ENCODE measurements at regions not wholly inside any gene's neighbourhood (a gene's known extent, or its start where the extent isn't known, plus 50 kb on each side); places are given as distances from the start of the nearest gene placed in this dataset.
A peak's percentile ranks its signal among the peaks of the same experiment; 100 is the strongest.

- TF ChIP-seq CTCF (IDR thresholded peaks at IDR 0.05): no peak
- Histone ChIP-seq H3K4me3 (no peak overlapping the region), H3K4me1 (peaks cover 0 to 7% (median 0%) of the 10 kb centered on the region in 4 donors), H3K36me3 (no peaks in the 10 kb centered on the region), H3K9me3 (no peaks in the 10 kb centered on the region), H3K27ac (no peak overlapping the region), H3K27me3 (peaks cover 0 to 41% of the 10 kb centered on the region in 2 donors)
- no peak for DNase-seq
- intact Hi-C loops (cut with DNase I; ENCODE audit: low total_unique reads): no loop called here
Observed at GRCh38 chr3:194203482-194204041, 67.6 kb downstream of the HES1 start.

GRCh38 chr3:194204042-194204987 is 68.4 kb downstream of the HES1 start:
- H3K27ac ChIP-seq: no peak overlapping the region
- peaks cover 0 to 41% of the 10 kb centered on the region in 2 donors for H3K27me3 ChIP-seq
- no peak overlapping the region for H3K4me3 ChIP-seq
- H3K4me1 ChIP-seq: peaks cover 0 to 7% (median 0%) of the 10 kb centered on the region in 4 donors
- no peaks in the 10 kb centered on the region for H3K36me3 ChIP-seq
- DNase-seq: no peak
- intact Hi-C loops (cut with DNase I; ENCODE audit: low total_unique reads): no loop called here
- H3K9me3 ChIP-seq: no peaks in the 10 kb centered on the region
- TF ChIP-seq CTCF (IDR thresholded peaks at IDR 0.05): no peak

DNA sequence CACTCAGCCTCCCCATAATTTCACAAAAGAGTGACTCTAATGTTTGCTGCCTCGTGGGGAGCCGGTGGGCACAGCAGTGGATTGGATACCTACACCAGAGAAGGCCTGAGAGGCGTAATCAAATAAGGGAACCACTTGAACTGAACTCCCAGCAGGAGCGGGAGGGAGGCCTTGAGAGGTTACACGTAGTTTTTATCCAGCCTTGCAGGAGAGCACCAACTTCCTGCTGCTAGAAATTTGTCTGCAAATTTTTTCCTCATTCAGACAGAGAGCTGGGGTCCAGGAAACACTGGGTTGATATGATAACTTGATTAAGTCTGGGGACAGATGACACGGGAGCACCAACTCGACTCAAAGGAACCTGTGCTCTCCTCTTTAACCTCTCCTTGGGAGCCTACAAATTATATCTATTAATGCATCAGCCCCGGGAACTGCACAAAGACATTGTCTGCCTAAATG is 69.8 kb downstream of the HES1 start:
- intact Hi-C loops (cut with DNase I; ENCODE audit: low total_unique reads): no loop called here
- Histone ChIP-seq H3K27me3 (peaks cover 0 to 41% of the 10 kb centered on the region in 2 donors), H3K4me3 (no peak overlapping the region), H3K27ac (no peak overlapping the region), H3K4me1 (peaks cover 0 to 7% (median 0%) of the 10 kb centered on the region in 4 donors), H3K9me3 (no peaks in the 10 kb centered on the region), H3K36me3 (no peaks in the 10 kb centered on the region)
- DNase-seq: no peak
- TF ChIP-seq CTCF (IDR thresholded peaks at IDR 0.05): no peak

DNA sequence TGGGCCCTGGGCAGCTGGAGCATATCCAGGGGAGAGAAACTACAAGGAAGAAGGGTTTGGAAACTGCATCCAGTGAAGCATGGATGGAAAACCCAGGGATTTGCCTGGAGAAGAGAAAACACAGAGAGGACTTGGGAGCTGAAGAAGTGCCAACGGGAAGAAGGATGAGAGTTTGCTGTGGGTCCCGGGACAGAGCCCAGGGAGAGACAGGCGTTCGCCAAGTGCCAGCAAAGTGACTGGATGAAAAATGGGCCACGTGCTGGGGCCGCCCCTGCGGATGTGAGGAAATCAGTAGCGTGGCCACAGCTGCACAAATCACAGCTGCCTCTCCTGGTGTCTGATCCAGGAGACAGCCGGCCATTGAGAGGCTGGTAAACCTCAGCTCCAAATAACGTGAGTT is 70.4 kb downstream of the HES1 start:
- TF ChIP-seq CTCF (IDR thresholded peaks at IDR 0.05): no peak

DNA sequence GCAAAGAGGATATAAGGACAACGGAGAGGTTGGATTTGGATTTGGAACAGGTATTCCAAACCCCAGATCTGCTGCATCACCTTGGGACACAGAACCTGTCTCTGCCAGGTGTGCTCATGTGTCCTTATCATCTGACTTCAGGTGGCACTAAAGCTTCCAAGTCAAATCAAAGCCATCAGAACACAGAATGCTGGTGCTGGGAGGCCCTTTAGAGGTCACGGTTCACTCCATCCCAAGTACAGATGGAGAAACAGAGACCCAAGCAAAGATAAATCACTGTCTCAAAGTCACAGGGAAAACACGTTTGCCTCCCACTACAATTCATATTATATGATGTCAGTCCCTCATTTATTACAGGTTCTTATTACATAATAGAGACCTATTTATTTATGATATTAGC is 72.8 kb downstream of the HES1 start:
- H3K4me3 ChIP-seq: no peak overlapping the region
- no peak for DNase-seq
- no peaks in the 10 kb centered on the region for H3K9me3 ChIP-seq
- H3K27ac ChIP-seq: no peak overlapping the region
- no peak for TF ChIP-seq CTCF (IDR thresholded peaks at IDR 0.05)
- intact Hi-C loops (cut with DNase I; ENCODE audit: low total_unique reads): no loop called here
- H3K4me1 ChIP-seq: peaks cover 0 to 12% (median 0%) of the 10 kb centered on the region in 4 donors
- peaks cover 0 to 39% of the 10 kb centered on the region in 2 donors for H3K27me3 ChIP-seq
- H3K36me3 ChIP-seq: no peaks in the 10 kb centered on the region

More for the DNA sequence above, 70.4 kb downstream of the HES1 start:
- H3K9me3 ChIP-seq: no peaks in the 10 kb centered on the region
- no peaks in the 10 kb centered on the region for H3K36me3 ChIP-seq
- no peak overlapping the region for H3K27ac ChIP-seq
- H3K27me3 ChIP-seq: peaks cover 0 to 38% of the 10 kb centered on the region in 2 donors
- H3K4me3 ChIP-seq: no peak overlapping the region
- intact Hi-C loops (cut with DNase I; ENCODE audit: low total_unique reads): no loop called here
- peaks cover 0 to 7% (median 0%) of the 10 kb centered on the region in 4 donors for H3K4me1 ChIP-seq
- peak in 1 of 2 donors; percentile 38 for DNase-seq
